ENCODE measurements at regions not wholly inside any gene's neighbourhood (a gene's known extent, or its start where the extent isn't known, plus 50 kb on each side); places are given as distances from the start of the nearest gene placed in this dataset.
"Not testable (repeated sequence)": the region's sequence is repeated elsewhere in the genome, so short reads cannot be mapped to it uniquely, and the experiment has no call there.

DNA sequence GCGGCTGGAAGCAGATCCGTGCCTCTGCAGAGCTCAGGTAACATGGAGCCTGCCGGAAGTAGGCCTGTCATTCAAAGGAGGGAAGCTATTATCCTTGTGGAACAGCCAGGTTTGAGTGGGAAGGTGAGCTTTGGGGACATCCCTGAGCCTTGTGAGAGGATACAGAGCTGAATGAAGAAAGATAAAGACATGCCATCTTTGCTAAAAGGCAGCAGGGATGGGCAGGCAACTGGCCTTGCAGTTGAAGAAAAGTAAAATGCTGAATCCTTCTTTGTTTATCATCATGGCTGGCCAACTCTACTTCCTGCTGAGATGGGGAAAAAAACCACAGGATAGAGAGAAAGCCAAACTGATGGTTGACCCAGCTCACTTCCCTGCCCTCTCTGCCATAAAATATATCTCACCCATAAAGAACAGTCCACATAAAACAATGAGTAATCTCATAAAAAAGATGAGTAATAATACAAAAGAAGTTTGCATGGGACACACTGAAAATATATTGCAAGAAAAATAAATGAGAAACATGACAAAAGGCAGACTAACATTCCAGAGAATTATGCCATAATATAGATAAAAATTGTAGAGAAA lies 226.3 kb downstream of the DLEU7 start:
- no peak for DNase-seq

DNA sequence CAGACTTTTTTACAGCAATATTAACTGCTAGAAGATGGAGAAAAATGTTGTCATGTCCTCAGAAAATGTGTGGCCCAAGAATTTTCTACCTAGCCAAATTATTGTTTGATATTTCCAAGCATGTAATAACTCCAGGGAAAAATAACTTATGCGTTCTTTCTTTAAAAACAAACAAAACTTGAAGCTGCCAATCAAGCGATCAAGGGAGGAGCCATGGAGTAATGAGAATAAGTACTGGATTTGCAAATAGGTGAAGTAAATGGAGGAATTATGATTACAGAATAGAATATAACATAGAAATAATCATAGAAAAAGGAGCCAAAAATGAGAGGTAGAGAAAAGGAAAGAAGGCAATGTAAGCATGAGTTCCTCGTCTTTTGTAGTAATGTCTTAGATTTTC lies 225.3 kb downstream of the DLEU7 start:
- DNase-seq: no peak

DNA sequence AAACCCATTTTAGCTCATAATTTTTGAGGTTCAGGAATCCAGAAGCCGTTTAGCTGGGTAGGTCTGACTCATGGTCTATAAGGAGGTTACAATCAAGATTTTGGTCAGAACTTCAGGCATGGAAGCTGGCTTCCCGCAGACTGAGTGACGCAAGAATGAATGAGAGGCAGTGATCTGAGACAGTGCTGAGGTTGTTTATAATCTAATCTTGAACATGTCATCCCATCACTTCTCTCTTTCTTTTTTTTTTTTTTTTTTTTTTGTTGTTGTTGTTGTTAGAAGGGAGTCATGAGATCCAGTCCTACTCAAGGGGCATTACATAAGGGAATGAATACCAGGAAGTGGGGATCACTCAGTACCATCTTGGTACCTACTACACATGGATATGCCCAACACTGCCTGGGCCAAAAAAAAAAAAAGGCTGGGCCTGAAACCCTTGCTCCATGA lies 217.4 kb downstream of the DLEU7 start:
- no peak for DNase-seq

DNA sequence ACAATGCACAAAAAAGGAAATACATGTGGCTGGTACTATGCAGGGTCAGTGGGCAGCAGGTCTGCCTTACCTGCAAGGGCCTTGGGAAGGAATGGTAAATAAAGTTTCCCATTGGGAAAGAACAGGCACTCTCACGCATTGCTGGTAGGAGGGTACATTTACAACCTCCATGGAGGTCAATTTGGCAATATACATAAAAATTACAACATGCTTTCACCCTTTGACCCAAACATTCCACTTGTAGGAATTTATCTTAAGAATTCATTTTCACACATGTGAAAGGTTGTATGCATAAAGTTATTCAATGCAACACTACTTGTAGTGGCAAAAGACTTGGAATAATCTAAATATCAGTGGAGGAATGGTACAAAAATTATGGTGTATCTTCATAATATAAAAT lies 216.4 kb downstream of the DLEU7 start:
- no peak for DNase-seq

- DNase-seq: not testable (repeated sequence)
Observed at GRCh38 chr13:50628512-50628911, 215.0 kb downstream of the DLEU7 start.

- no peak for DNase-seq
Observed at GRCh38 chr13:50629497-50629896, 214.0 kb downstream of the DLEU7 start.

DNA sequence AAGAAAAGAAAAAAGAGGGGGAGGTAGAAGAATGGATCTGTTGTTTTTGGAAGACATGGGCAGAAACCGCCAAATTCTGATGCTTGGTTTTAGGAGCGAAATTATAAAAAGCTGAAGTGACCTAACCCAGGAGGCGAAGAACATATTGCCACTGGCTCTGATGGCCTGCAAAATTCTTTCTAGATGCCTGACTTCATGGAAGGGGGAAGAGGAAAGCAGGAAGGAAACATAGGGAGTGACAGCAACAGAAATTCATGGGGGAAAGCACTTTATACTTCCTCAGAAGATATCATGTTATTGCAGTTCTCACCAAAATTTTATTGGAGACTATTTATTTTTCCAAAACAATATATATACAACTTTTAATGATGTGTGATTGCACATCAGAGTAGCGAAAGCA lies 213.5 kb downstream of the DLEU7 start:
- no peak for DNase-seq

GRCh38 chr13:50631041-50631440 lies 212.5 kb downstream of the DLEU7 start:
- no peak for DNase-seq

- no peak for DNase-seq
Observed at GRCh38 chr13:50634339-50634738, 209.2 kb downstream of the DLEU7 start.

GRCh38 chr13:50635504-50635903 lies 208.0 kb downstream of the DLEU7 start:
- no peak for DNase-seq

- no peak for DNase-seq
Observed at GRCh38 chr13:50636007-50636704, 207.3 kb downstream of the DLEU7 start.

DNA sequence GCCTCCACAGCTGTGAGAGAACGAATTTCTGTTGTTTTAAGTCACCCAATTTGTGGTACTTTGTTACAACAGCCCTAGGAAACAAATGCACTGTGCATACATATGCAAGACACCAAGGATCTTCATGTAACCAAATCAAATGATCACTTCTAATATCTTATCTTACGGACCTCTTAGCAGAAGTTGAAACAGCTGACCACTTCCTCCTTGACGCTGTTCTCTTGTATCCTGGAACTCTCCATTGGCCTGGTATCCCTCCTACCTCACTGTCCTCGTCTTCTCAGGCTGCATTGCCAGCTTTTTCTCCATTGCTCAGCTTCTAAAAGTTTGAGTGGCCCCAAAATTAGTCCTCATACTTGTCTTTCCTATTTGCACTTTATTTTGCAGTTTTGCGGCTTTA lies 200.4 kb downstream of the DLEU7 start:
- no peak for DNase-seq

DNA sequence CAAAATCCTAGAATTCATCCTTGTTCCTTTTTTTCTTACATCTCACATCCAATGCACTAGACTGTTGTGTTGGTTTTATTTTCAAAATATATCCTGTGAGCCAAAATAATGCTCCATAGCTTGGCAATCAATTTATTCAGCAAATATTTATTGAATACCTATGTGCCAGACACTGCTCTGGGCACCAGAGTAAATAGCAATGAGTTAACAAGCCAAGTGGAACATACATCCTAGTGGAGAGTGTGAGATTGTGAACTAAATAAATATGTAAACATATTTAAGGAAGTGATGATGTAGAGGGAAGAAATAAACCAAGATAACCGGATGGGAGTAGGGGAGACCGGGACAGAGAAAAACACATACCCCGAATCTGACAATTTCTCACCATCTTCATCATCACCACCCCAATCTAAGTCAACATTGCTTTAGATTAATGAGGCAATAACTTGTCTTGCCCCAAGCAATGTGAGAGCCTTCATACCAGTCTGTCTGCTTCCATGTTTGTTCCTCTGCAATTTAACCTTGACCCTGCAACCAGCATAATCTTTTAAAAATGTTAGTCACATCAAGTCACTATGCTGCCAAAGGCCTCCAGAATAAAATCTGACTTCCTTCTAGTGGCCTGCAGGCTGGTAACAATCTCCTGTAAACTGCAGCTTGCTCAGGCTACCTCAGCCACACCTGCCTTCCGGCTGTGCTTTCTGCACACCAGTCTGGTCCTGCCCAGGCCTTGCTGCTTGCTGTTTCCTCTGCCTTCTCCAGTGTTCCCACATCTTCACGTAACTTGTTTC lies 199.2 kb downstream of the DLEU7 start:
- no peak for DNase-seq

DNA sequence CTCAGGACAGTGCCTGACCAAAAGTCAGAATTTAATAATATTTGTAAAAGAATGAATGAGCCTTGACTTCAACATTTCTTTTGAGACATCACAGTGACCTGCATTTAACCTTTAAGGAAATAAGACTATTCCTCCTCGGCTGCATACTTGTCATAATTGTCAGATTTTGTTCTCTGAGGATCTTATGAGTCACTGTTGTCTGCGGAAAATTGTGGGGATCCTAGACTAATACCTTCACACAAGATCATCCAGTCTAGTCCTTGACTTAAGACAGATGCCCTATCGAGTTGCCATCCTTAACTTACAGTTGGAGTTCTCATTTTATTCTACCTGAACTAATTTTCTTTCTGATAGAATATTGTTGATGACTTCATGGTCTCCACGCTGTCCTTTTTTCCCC lies 198.4 kb downstream of the DLEU7 start:
- no peak for DNase-seq

GRCh38 chr13:50646070-50646469 lies 197.4 kb downstream of the DLEU7 start:
- no peak for DNase-seq

DNA sequence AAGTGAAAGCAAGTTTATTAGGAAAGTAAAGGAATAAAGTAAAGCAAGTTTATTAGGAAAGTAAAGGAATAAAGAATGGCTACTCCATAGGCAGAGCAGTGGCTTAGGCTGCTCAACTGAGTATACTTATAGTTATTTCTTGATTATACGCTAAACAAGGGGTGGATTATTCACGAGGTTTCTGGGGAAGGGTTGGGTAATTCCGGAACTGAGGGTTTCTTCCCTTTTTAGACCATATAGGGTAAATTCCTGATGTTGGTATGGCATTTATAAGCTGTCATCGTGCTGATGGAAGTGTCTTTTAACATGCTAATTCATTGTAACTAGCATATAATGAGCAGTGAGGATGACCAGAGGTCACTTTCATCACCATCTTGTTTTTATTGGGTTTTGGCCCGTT lies 194.3 kb downstream of the DLEU7 start:
- DNase-seq: no peak

DNA sequence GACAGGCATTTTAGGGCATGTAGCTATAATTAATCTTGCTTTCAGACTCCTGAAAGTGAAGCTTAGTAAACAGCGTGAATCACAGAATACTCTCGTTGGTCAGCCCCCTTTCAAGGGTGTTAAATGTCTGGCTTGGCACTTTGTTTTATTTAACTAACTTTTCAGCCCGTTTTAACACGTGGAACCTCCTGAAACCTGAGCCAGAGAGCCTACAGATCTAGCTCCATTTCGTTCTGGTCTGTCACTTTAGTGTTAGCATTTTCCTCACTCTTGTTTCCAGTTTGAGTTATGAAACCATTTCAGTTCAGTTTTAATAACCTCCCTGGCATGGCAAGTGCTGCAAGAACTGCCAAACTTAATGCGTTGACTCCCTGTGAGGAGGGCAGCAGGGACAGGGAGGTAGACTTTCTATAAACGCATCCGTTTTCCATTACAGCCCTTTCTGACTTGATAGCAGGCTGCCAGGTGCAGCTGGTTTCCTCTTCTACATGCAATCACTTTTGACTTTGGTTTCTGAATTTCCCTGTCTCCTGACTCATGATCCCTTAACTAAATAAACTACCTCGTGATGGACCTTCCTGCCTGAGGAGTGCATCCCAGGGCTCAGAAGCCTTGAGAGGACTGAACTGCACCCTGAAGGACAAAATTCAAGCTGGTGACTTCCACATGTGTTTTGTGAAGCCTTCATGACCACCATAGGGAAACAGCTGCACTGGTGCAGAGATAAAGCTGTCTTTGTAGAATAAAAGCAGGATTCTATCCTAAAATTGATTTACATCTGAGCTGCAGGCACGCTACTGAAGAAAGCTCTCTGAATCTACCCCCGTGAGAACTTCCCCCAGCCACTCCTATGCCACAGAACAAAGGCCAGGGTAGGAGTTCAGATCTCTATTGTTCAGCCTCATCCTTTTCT lies 192.6 kb downstream of the DLEU7 start:
- no peak for DNase-seq

- no peak for DNase-seq
Observed at GRCh38 chr13:50651922-50652321, 191.6 kb downstream of the DLEU7 start.

GRCh38 chr13:50654331-50654730 lies 189.2 kb downstream of the DLEU7 start:
- DNase-seq: no peak

- DNase-seq: not testable (repeated sequence)
Observed at GRCh38 chr13:50661881-50662280, 181.6 kb downstream of the DLEU7 start.

DNA sequence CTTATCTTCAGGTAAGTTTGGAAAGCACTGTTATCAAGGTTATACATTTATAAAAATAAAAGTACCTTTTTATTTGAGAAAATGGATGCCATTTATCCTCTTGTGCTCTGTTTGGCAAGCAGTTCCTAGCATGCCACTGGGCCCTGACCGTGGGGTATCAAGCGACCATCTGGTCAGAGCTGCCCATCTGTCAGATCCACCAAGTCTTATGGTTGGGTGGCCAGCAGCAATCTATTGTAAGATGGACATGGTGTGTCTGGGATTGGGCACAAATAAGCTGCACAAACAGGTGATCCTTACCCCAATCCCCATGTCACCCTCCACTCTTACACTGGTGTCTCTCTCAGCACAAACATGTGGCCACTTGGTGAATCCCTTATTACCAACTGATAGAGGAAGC lies 178.5 kb downstream of the DLEU7 start:
- no peak for DNase-seq

DNA sequence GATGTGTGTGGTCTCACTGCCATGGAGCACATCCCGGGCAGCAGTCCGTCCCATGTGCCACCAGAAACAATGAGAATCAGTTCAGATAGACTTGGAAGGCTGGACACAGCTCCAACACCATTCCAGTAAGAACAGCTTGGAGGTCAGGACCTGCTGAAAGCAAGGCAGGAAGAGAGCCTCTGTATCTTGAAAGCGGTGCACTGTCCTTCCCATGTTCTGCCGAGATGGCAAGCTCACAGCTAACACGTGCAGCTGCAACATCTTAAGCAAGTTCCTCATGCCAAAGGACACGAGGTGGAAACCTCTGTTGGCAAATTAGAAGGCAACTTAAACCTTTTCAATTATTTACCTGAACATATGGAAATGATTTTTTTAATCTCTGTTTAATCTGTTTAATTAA lies 175.4 kb downstream of the DLEU7 start:
- DNase-seq: no peak

GRCh38 chr13:50668691-50669271 lies 174.7 kb downstream of the DLEU7 start:
- no peak for DNase-seq

Measured in NCI-H1105 (cell line).